HL-60 (cell line): ENCODE measurements at regions not wholly inside any gene's neighbourhood (a gene's known extent, or its start where the extent isn't known, plus 50 kb on each side); places are given as distances from the start of the nearest gene placed in this dataset.

Source experiments
- GABPA ChIP-seq: IDR thresholded peaks from 2 replicates; pipeline ENCODE4 v1.6.1; 2012; ENCODE audit warnings: low read depth
- POLR2AphosphoS5 ChIP-seq: IDR thresholded peaks from 2 replicates; pipeline ENCODE4 v1.6.1; 2012; ENCODE audit warnings: low read depth
- TF ChIP-seq, protein P1 (sequence below): IDR thresholded peaks from one replicate; pipeline ENCODE4 v1.5.1; 2011; ENCODE audit warnings: low read length, control low read depth, inconsistent platforms; ENCODE audit not compliant: insufficient read depth

DNA sequence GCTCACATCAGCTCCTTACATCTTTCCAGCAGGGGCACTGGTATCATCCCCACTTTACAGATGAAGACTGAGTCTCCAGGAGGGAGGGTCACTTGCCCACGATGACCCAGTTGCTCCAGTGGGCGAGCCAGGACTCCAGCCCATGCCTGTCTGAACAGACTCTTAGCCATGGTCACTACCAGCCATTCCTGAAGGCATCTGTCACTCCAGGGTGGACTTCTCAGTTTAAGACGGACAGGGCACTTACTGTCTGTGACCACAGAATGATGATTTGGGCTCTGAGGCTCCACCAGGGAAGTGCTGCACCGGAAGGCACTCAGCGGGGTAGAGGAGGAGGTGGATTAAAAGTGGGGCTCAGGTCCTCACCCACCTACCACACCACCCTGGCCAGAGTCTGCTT is 104.0 kb upstream of the SLC6A6 start:
- TF ChIP-seq, protein P1, sequence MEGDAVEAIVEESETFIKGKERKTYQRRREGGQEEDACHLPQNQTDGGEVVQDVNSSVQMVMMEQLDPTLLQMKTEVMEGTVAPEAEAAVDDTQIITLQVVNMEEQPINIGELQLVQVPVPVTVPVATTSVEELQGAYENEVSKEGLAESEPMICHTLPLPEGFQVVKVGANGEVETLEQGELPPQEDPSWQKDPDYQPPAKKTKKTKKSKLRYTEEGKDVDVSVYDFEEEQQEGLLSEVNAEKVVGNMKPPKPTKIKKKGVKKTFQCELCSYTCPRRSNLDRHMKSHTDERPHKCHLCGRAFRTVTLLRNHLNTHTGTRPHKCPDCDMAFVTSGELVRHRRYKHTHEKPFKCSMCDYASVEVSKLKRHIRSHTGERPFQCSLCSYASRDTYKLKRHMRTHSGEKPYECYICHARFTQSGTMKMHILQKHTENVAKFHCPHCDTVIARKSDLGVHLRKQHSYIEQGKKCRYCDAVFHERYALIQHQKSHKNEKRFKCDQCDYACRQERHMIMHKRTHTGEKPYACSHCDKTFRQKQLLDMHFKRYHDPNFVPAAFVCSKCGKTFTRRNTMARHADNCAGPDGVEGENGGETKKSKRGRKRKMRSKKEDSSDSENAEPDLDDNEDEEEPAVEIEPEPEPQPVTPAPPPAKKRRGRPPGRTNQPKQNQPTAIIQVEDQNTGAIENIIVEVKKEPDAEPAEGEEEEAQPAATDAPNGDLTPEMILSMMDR: no peak
- TF ChIP-seq GABPA (no peak), POLR2AphosphoS5 (no peak)
